SU-DHL-6 (cell line): ENCODE measurements at regions not wholly inside any gene's neighbourhood (a gene's known extent, or its start where the extent isn't known, plus 50 kb on each side); places are given as distances from the start of the nearest gene placed in this dataset.

ENCODE experiments used
- CTCF ChIP-seq: fragments of 200-600 bp; sonication (generic); IDR thresholded peaks from one replicate; pipeline ENCODE4 v1.5.1; 2017; ENCODE audit warnings: antibody characterized with exemption, mild to moderate bottlenecking, low read length, moderate library complexity; ENCODE audit not compliant: insufficient read depth, poor library complexity, severe bottlenecking
- EZH2phosphoT487 ChIP-seq: fragments of 200-600 bp; sonication (generic), shearing (Covaris generic); conservative IDR thresholded peaks from 2 replicates; pipeline ENCODE4 v1.6.1; 2018; ENCODE audit warnings: mild to moderate bottlenecking, antibody characterized with exemption, low read length, moderate library complexity, mixed read lengths

DNA sequence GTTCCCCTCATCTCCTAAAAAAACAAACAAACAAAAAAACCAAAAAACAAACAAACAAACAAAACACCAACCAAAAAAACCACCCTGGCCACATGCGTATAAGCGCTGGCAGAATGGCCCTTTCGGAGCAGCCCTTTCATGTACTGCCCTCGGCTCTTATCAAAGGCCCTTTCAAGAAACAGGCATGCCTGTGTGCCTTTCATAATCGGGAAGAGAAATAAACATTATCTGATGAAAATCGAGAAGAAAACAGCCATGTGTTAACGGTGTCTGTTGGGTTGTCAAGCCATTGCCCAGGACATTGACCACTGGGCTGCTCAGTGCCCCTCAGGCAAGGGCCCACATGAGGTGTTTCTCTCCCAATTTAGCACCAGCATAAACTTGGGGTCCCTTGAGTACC lies 68.3 kb downstream of the PJA1 start:
- TF ChIP-seq CTCF (no peak), EZH2phosphoT487 (no peak)
